Pancreas (tissue), 10 donors: ENCODE measurements at regions not wholly inside any gene's neighbourhood (a gene's known extent, or its start where the extent isn't known, plus 50 kb on each side); places are given as distances from the start of the nearest gene placed in this dataset.
A peak's percentile ranks its signal among the peaks of the same experiment; 100 is the strongest.

Experiments
- ATAC-seq, 4 donors: fragments of 200-7000 bp; cut with Tn5 transposase; one replicate each; pipeline versions ENCODE4 v1.8.0 to v1.9.1; 2020; ENCODE audit warnings: mild to moderate bottlenecking in 4 of 4, moderate library complexity in 4 of 4
- DNase-seq, 6 donors: peaks; one replicate each; pipeline ENCODE4 v3.0.0-alpha.2; 2020
- FAIRE-seq: peaks from 2 replicates; lab custom pipeline; 2012; peaks lifted over from hg19 to GRCh38; lab: Jason Lieb, UNC
- H3K27ac ChIP-seq, 4 donors: fragments of 200-600 bp; sonication (generic); 1 replicate in 3 of 4; 2 replicates in 1 of 4; pipeline versions ENCODE4 v1.5.0 to v1.8.0; 2020
- H3K27me3 ChIP-seq, 4 donors: fragments of 200-600 bp; one replicate each; pipeline ENCODE4 v1.8.0; 2021
- H3K36me3 ChIP-seq, 3 donors: fragments of 200-600 bp; sonication (generic) in 1 of 3; one replicate each; pipeline versions ENCODE4 v1.5.0 to v1.8.0; 2020 to 2021
- H3K4me1 ChIP-seq, 3 donors: fragments of 200-600 bp; one replicate each; pipeline ENCODE4 v1.8.0; 2021
- H3K4me3 ChIP-seq, 4 donors: fragments of 200-600 bp; sonication (generic) in 2 of 4; one replicate each; pipeline versions ENCODE4 v1.5.0 to v1.8.0; 2020 to 2021
- H3K9me3 ChIP-seq, 4 donors: fragments of 200-600 bp; one replicate each; pipeline ENCODE4 v1.8.0; 2021
- WGBS, 2 donors: extraction: QIAGEN DNeasy Blood & Tissue Kit; methylation state at CpG; one replicate each; pipeline ENCODE4 v1.1.7; 2013; 5-methylcytosine and 5-hydroxymethylcytosine counted together
- intact Hi-C, 3 donors: fragments of 100-400 bp; cut with DNase I; formaldehyde crosslinking; loops; one replicate each; pipeline versions ENCODE4 v1.11.1 to v1.14.2; 2022
- TF ChIP-seq, protein P1 (sequence below), 4 donors: fragments of 200-600 bp; sonication (generic) in 3 of 4; IDR thresholded peaks; one replicate each; pipeline versions ENCODE4 v1.5.0 to v1.8.0; 2021; ENCODE audit warnings: antibody characterized with exemption in 4 of 4
- donor health status: healthy with polysubstance abuse.
- donor health status: DM: no; HTN: no; CAD: no; lungs with moderate emphysema.
- donor health status: DM: no; HTN: no; CAD: no.
- donor health status: control.
- donor health status: control.
- donor health status: Bipolar disorder and iron deficiency.
- donor health status: DM: yes; HTN: yes; CAD: no.
- donor health status: DM: no; HTN: no; CAD: no.
- donor health status: DM: no; HTN: no; CAD: no.
- donor health status: DM: yes; HTN: yes; CAD: no.

DNA sequence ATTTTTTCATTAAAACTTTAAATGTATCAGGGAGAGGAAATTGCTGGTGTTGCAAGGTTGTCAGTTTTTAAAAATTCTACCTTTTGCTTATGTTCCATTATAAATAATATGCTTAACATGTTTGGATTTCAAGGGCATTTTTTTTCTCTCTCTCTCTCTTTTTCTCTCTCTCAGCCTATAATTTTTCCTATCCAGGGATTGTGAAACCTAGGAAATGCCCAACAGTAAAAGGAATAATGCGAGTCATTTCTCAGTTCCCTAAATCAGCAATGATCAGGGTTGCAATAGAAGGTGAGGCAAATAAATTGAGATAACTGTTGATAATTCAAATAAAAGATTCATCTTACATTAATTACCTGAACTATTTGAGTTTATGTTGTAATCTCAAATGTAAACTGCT is 53.2 kb upstream of the IFNGR1 start:
- H3K27me3 ChIP-seq, result peaks cover 0 to 14% (median 0%) of the 10 kb centered on the region in 4 donors
- intact Hi-C loops, result no loop called here
- no peak for FAIRE-seq
- no peak for DNase-seq
- H3K9me3 ChIP-seq, result no peaks in the 10 kb centered on the region
- no peaks in the 10 kb centered on the region for H3K36me3 ChIP-seq
- no peak overlapping the region for H3K4me3 ChIP-seq
- TF ChIP-seq, protein P1, sequence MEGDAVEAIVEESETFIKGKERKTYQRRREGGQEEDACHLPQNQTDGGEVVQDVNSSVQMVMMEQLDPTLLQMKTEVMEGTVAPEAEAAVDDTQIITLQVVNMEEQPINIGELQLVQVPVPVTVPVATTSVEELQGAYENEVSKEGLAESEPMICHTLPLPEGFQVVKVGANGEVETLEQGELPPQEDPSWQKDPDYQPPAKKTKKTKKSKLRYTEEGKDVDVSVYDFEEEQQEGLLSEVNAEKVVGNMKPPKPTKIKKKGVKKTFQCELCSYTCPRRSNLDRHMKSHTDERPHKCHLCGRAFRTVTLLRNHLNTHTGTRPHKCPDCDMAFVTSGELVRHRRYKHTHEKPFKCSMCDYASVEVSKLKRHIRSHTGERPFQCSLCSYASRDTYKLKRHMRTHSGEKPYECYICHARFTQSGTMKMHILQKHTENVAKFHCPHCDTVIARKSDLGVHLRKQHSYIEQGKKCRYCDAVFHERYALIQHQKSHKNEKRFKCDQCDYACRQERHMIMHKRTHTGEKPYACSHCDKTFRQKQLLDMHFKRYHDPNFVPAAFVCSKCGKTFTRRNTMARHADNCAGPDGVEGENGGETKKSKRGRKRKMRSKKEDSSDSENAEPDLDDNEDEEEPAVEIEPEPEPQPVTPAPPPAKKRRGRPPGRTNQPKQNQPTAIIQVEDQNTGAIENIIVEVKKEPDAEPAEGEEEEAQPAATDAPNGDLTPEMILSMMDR (IDR thresholded peaks at IDR 0.05), result no peak
- no peak for ATAC-seq
- no peak overlapping the region for H3K27ac ChIP-seq
- no peaks in the 10 kb centered on the region for H3K4me1 ChIP-seq
- 51 to 70% methylated on average over 1 of the region's 1 CpG for WGBS, 2 donors

DNA sequence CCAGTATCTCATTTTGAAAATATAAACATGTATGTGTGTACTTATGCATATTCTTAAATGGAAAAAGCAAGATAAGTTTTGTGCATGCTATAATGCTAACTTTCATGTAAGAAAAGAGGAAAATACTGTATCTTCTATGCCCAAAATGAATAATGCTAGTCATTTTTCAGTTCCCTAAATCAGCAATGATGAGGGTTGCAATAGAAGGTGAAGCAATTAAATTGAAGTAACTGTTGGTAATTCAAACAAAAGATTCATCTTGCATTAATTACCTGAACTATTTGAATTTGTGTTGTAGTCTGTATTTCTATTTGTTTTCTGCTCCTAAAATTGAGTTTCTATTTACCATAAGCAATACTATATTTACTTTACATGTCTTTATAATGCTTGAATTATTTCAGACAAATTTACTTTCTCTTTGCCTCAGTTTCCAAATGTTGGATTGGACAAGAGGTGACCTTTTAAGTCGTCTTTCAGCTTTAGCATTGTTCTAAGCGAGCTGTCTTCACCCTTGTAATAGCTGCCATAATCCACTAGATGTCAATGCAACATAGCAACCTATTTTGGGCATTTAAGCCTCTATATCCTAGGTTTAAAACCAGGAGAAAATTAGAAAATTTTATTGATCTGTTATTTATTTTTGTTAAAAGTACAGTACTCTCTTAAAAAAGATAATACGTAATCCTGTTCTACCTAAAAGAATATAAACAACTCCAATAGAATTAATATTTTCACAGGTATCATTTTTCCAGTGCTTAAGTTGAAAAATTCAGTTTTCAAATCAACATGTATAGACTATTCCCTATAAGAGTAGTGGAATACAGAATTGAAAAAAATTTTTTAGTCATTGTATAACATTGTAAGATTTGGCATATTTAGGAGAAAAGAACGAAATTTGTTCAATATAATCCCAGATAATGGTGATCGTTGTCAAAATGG is 52.3 kb upstream of the IFNGR1 start:
- TF ChIP-seq, protein P1 (IDR thresholded peaks at IDR 0.05), result peak; percentile 42 to 76 (median 68)
- H3K4me3 ChIP-seq, result no peak overlapping the region
- intact Hi-C loops, result no loop called here
- FAIRE-seq (peak; percentile 93), ATAC-seq (peak; percentile 80 to 95 (median 91)), DNase-seq (no peak)
- H3K9me3 ChIP-seq, result no peaks in the 10 kb centered on the region
- H3K27me3 ChIP-seq, result peaks cover 0 to 14% (median 0%) of the 10 kb centered on the region in 4 donors
- no peaks in the 10 kb centered on the region for H3K36me3 ChIP-seq
- WGBS, 2 donors, result 27 to 30% methylated on average over 5 of the region's 5 CpGs
- H3K4me1 ChIP-seq, result no peaks in the 10 kb centered on the region
- no peak overlapping the region for H3K27ac ChIP-seq

DNA sequence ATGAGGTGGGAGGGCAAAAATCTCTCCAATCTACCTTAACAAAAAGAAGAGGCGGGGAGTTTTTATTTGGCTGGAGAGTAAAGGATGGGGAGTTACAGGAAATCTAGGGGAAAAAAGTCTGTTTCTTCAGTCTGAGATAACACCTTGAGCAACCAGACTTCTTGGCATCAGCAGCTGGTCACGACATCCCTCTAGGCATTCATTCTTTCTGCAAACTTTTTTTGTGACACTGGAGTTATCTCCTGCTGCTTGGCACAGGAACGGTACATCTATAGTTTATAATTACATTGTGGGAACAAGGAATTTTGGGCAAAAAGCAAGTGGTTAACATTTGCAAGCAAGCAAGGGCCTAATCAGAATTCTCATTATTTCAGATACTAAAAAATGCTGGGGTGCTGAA is 50.6 kb upstream of the IFNGR1 start:
- TF ChIP-seq, protein P1 (IDR thresholded peaks at IDR 0.05), result no peak
- WGBS, 2 donors, result 64 to 73% methylated on average over 3 of the region's 3 CpGs
- ATAC-seq, result no peak
- Histone ChIP-seq H3K27me3 (peaks cover 0 to 9% (median 0%) of the 10 kb centered on the region in 4 donors), H3K9me3 (no peaks in the 10 kb centered on the region), H3K27ac (no peak overlapping the region), H3K4me3 (no peak overlapping the region), H3K36me3 (no peaks in the 10 kb centered on the region), H3K4me1 (no peaks in the 10 kb centered on the region)
- no peak for FAIRE-seq
- intact Hi-C loops, result no loop called here
- DNase-seq, result no peak

DNA sequence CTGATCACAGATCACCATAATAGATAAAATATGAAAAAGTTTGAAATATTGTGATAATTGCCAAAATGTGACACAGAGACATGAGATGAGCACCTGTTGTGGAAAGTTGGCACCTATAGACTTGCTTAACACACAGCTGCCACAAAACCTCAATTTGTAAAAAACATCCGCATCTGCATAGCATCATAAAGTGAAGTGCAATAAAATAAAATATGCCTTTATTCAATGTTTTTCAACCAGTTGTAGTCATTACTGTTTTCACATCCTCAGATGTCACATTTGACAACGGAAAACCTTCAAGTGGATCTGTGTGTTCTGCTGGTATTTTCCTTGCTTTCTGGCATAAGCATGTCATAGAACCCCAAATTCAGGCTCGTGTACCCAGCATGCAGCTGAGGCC is 50.2 kb upstream of the IFNGR1 start:
- 67 to 73% methylated on average over 3 of the region's 3 CpGs for WGBS, 2 donors
- no peak for FAIRE-seq
- Histone ChIP-seq H3K27ac (no peak overlapping the region), H3K4me3 (no peak overlapping the region), H3K27me3 (peaks cover 0 to 4% (median 0%) of the 10 kb centered on the region in 4 donors), H3K4me1 (no peaks in the 10 kb centered on the region), H3K36me3 (no peaks in the 10 kb centered on the region), H3K9me3 (no peaks in the 10 kb centered on the region)
- intact Hi-C loops, result no loop called here
- no peak for DNase-seq
- no peak for ATAC-seq
- TF ChIP-seq, protein P1 (IDR thresholded peaks at IDR 0.05), result no peak
